ENCODE measurements at regions not wholly inside any gene's neighbourhood (a gene's known extent, or its start where the extent isn't known, plus 50 kb on each side); places are given as distances from the start of the nearest gene placed in this dataset.

GRCh38 chr20:56897318-56897957 is 268.3 kb downstream of the TFAP2C start:
- intact Hi-C loops (cut with DNase I), result no loop called here
- TF ChIP-seq POLR2A (IDR thresholded peaks at IDR 0.05) (no peak), CTCF (IDR thresholded peaks at IDR 0.05) (no peak)
- Histone ChIP-seq H3K4me3 (no peak overlapping the region), H3K9me3 (no peaks in the 10 kb centered on the region), H3K27me3 (no peaks in the 10 kb centered on the region), H3K27ac (no peak overlapping the region), H3K4me1 (no peaks in the 10 kb centered on the region), H3K36me3 (no peaks in the 10 kb centered on the region)
- ATAC-seq (peak in 1 of 4 donors; percentile 17), DNase-seq (no peak)
- 35% methylated on average over 4 of the region's 7 CpGs for WGBS (ENCODE audit: insufficient coverage, low coverage, low lambda C conversion rate, missing lambda C conversion rate)

- H3K4me1 ChIP-seq, result no peaks in the 10 kb centered on the region
- no peak overlapping the region for H3K27ac ChIP-seq
- TF ChIP-seq CTCF (IDR thresholded peaks at IDR 0.05) (no peak), POLR2A (IDR thresholded peaks at IDR 0.05) (no peak)
- WGBS (ENCODE audit: insufficient coverage, low coverage, low lambda C conversion rate, missing lambda C conversion rate), result 58% methylated on average over 3 of the region's 3 CpGs
- H3K9me3 ChIP-seq, result no peaks in the 10 kb centered on the region
- H3K4me3 ChIP-seq, result no peak overlapping the region
- H3K36me3 ChIP-seq, result no peaks in the 10 kb centered on the region
- intact Hi-C loops (cut with DNase I), result no loop called here
- DNase-seq (no peak), ATAC-seq (no peak)
- no peaks in the 10 kb centered on the region for H3K27me3 ChIP-seq
Measured at GRCh38 chr20:56897958-56898349, 268.8 kb downstream of the TFAP2C start.

- Histone ChIP-seq H3K27me3 (no peaks in the 10 kb centered on the region), H3K4me1 (no peaks in the 10 kb centered on the region), H3K36me3 (no peaks in the 10 kb centered on the region), H3K4me3 (no peak overlapping the region), H3K27ac (no peak overlapping the region), H3K9me3 (no peaks in the 10 kb centered on the region)
- no peak for DNase-seq
- no peak for TF ChIP-seq POLR2A (IDR thresholded peaks at IDR 0.05)
- TF ChIP-seq CTCF (IDR thresholded peaks at IDR 0.05), result no peak
- WGBS (ENCODE audit: insufficient coverage, low coverage, low lambda C conversion rate, missing lambda C conversion rate), result 50% methylated on average over 5 of the region's 5 CpGs
- intact Hi-C loops (cut with DNase I), result no loop called here
- ATAC-seq, result no peak
Measured at GRCh38 chr20:56899506-56899905, 270.4 kb downstream of the TFAP2C start.

GRCh38 chr20:56900252-56900651 is 271.1 kb downstream of the TFAP2C start:
- no peak for ATAC-seq
- TF ChIP-seq POLR2A (IDR thresholded peaks at IDR 0.05), result no peak
- TF ChIP-seq CTCF (IDR thresholded peaks at IDR 0.05), result no peak
- no peak for DNase-seq
- Histone ChIP-seq H3K27ac (no peak overlapping the region), H3K36me3 (no peaks in the 10 kb centered on the region), H3K4me3 (no peak overlapping the region), H3K27me3 (no peaks in the 10 kb centered on the region), H3K9me3 (no peaks in the 10 kb centered on the region), H3K4me1 (no peaks in the 10 kb centered on the region)
- 65% methylated on average over 9 of the region's 9 CpGs for WGBS (ENCODE audit: insufficient coverage, low coverage, low lambda C conversion rate, missing lambda C conversion rate)
- intact Hi-C loops (cut with DNase I), result no loop called here

GRCh38 chr20:56903421-56903820 is 274.3 kb downstream of the TFAP2C start:
- no peaks in the 10 kb centered on the region for H3K4me1 ChIP-seq

More at GRCh38 chr20:56903421-56903820, 274.3 kb downstream of the TFAP2C start:
- TF ChIP-seq CTCF (IDR thresholded peaks at IDR 0.05) (no peak), POLR2A (IDR thresholded peaks at IDR 0.05) (no peak)
- intact Hi-C loops (cut with DNase I), result no loop called here
- 33% methylated on average over 1 of the region's 1 CpG for WGBS (ENCODE audit: insufficient coverage, low coverage, low lambda C conversion rate, missing lambda C conversion rate)
- ATAC-seq, result no peak
- no peaks in the 10 kb centered on the region for H3K36me3 ChIP-seq
- H3K4me3 ChIP-seq, result no peak overlapping the region
- H3K27ac ChIP-seq, result no peak overlapping the region
- no peaks in the 10 kb centered on the region for H3K27me3 ChIP-seq
- DNase-seq, result no peak
- no peaks in the 10 kb centered on the region for H3K9me3 ChIP-seq

Data from right lobe of liver (tissue), 6 donors.